ENCODE measurements at regions not wholly inside any gene's neighbourhood (a gene's known extent, or its start where the extent isn't known, plus 50 kb on each side); places are given as distances from the start of the nearest gene placed in this dataset.

GRCh38 chr2:16178551-16179130 lies 238.3 kb downstream of the MYCN start:
- Histone ChIP-seq H3K27ac (no peak overlapping the region), H3K27me3 (replicated peaks; ENCODE audit: insufficient read depth) (no peaks in the 10 kb centered on the region), H3K4me1 (replicated peaks) (peaks cover 4% of the 10 kb centered on the region), H3K36me3 (no peaks in the 10 kb centered on the region), H3K4me3 (no peak overlapping the region), H3K9me3 (no peaks in the 10 kb centered on the region)
- 95% methylated on average over 7 of the region's 7 CpGs for whole genome bisulfite sequencing
- TF ChIP-seq POLR2AphosphoS5 (IDR thresholded peaks at IDR 0.05) (no peak), POLR2A (IDR thresholded peaks at IDR 0.05) (no peak)
- TF ChIP-seq, protein P1, sequence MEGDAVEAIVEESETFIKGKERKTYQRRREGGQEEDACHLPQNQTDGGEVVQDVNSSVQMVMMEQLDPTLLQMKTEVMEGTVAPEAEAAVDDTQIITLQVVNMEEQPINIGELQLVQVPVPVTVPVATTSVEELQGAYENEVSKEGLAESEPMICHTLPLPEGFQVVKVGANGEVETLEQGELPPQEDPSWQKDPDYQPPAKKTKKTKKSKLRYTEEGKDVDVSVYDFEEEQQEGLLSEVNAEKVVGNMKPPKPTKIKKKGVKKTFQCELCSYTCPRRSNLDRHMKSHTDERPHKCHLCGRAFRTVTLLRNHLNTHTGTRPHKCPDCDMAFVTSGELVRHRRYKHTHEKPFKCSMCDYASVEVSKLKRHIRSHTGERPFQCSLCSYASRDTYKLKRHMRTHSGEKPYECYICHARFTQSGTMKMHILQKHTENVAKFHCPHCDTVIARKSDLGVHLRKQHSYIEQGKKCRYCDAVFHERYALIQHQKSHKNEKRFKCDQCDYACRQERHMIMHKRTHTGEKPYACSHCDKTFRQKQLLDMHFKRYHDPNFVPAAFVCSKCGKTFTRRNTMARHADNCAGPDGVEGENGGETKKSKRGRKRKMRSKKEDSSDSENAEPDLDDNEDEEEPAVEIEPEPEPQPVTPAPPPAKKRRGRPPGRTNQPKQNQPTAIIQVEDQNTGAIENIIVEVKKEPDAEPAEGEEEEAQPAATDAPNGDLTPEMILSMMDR (IDR thresholded peaks at IDR 0.05): no peak
- intact Hi-C loops (cut with DNase I): no loop called here
- DNase-seq (ENCODE audit: low spot score): no peak

DNA sequence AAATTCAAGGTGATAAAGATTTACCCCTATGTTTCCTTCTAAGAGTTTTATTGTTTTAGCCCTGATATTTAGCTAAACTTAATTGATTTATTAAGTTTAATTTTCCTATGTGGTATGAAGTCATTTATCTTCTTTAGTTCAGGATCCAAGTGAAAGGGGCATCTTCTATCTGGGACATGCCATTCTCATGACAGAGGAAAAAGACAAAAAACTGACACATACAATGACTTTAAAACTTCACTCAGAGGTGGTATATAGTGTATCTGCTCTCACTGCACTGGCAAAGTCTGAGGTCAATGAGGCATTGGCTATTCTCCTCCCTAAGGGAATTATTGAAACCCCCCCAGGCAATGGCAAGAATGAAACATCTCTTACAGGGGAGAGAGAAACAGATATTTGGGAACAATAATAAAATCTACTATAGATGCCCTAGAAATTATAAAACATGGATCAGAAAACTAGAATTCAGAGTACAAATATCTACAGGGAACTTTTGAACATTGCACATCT lies 237.4 kb downstream of the MYCN start:
- no peak for DNase-seq (ENCODE audit: low spot score)
- TF ChIP-seq POLR2AphosphoS5 (IDR thresholded peaks at IDR 0.05) (no peak), POLR2A (IDR thresholded peaks at IDR 0.05) (no peak)
- TF ChIP-seq, protein P1 (IDR thresholded peaks at IDR 0.05): no peak

GRCh38 chr2:16176971-16177480 lies 236.7 kb downstream of the MYCN start:
- Histone ChIP-seq H3K36me3 (no peaks in the 10 kb centered on the region), H3K4me3 (no peak overlapping the region), H3K27ac (no peak overlapping the region), H3K9me3 (no peaks in the 10 kb centered on the region), H3K4me1 (replicated peaks) (peaks cover 4% of the 10 kb centered on the region), H3K27me3 (replicated peaks; ENCODE audit: insufficient read depth) (no peaks in the 10 kb centered on the region)
- intact Hi-C loops (cut with DNase I): no loop called here
- TF ChIP-seq POLR2AphosphoS5 (IDR thresholded peaks at IDR 0.05) (no peak), POLR2A (IDR thresholded peaks at IDR 0.05) (no peak)
- TF ChIP-seq, protein P1 (IDR thresholded peaks at IDR 0.05): no peak
- 96% methylated on average over 9 of the region's 9 CpGs for WGBS
- DNase-seq (ENCODE audit: low spot score): no peak

More for the DNA sequence above, 237.4 kb downstream of the MYCN start:
- intact Hi-C loops (cut with DNase I): no loop called here
- H3K9me3 ChIP-seq: no peaks in the 10 kb centered on the region
- H3K27ac ChIP-seq: no peak overlapping the region
- H3K4me3 ChIP-seq: no peak overlapping the region
- H3K36me3 ChIP-seq: no peaks in the 10 kb centered on the region
- peaks cover 4% of the 10 kb centered on the region for H3K4me1 ChIP-seq (replicated peaks)
- no peaks in the 10 kb centered on the region for H3K27me3 ChIP-seq (replicated peaks; ENCODE audit: insufficient read depth)

DNA sequence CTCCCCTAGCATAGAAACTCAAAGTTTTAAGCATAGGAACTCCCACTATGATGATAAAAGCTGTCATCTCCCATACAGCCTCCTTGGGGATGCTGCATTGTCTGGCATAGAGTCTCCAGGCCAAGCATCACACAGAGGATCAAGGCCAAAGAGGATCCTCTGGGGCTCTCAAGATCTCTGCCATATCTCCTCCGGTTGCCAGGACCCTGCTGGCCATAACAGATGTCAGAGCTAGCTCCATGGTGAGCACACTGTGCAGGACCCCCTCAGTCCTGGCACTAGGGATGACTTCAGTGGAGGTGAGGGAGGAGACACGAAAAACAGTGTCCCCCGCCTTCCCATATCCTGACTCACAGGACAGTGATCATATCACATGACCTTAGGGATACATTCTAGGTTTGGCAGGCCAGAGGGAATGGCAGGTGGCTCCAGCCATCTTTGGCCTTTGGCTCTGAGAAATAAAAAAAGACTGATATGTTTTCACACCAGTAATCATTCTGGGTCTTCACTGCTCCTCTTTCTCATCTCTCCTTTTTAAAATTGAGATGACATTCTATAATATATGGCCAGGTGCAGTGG lies 235.0 kb downstream of the MYCN start:
- no peak for DNase-seq (ENCODE audit: low spot score)
- intact Hi-C loops (cut with DNase I): no loop called here
- Histone ChIP-seq H3K4me3 (no peak overlapping the region), H3K9me3 (no peaks in the 10 kb centered on the region), H3K4me1 (replicated peaks) (peaks cover 4% of the 10 kb centered on the region), H3K27me3 (replicated peaks; ENCODE audit: insufficient read depth) (no peaks in the 10 kb centered on the region), H3K27ac (no peak overlapping the region), H3K36me3 (no peaks in the 10 kb centered on the region)
- TF ChIP-seq POLR2AphosphoS5 (IDR thresholded peaks at IDR 0.05): no peak
- TF ChIP-seq POLR2A (IDR thresholded peaks at IDR 0.05): no peak
- TF ChIP-seq, protein P1 (IDR thresholded peaks at IDR 0.05): no peak
- WGBS: 92% methylated on average over 3 of the region's 3 CpGs

GRCh38 chr2:16174693-16175045 lies 234.3 kb downstream of the MYCN start:
- Histone ChIP-seq H3K4me3 (no peak overlapping the region), H3K9me3 (no peaks in the 10 kb centered on the region), H3K27ac (no peak overlapping the region), H3K36me3 (no peaks in the 10 kb centered on the region), H3K27me3 (replicated peaks; ENCODE audit: insufficient read depth) (no peaks in the 10 kb centered on the region), H3K4me1 (replicated peaks) (peaks cover 1% of the 10 kb centered on the region)
- no peak for DNase-seq (ENCODE audit: low spot score)
- TF ChIP-seq POLR2AphosphoS5 (IDR thresholded peaks at IDR 0.05) (no peak), POLR2A (IDR thresholded peaks at IDR 0.05) (no peak)
- TF ChIP-seq, protein P1 (IDR thresholded peaks at IDR 0.05): no peak
- WGBS: 82% methylated on average over 3 of the region's 3 CpGs
- intact Hi-C loops (cut with DNase I): no loop called here
